ENCODE measurements at regions not wholly inside any gene's neighbourhood (a gene's known extent, or its start where the extent isn't known, plus 50 kb on each side); places are given as distances from the start of the nearest gene placed in this dataset.

DNA sequence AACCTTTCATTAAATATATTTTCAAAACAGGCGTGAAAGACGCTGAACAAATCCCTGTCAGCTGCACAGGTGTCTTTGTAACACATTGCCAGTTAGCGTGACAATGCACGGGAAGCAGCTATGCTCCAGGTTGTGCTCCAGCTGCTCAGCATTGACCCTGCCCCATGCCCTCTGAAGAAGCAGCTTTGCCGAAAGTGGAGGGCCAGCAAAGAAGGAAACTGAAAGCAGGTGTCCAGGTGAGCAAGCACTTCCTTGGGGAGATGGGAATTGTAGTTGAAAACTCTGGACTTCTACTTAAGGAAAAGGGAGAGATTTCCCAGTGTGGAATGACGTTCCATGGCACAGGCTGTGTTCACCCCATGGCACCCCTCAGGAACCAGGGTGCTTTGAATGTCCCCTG is 125.7 kb downstream of the TTLL2 start:
- no peak for TF ChIP-seq RAD21 (IDR thresholded peaks at IDR 0.05; ENCODE audit: low read depth)
- TF ChIP-seq, protein P1, sequence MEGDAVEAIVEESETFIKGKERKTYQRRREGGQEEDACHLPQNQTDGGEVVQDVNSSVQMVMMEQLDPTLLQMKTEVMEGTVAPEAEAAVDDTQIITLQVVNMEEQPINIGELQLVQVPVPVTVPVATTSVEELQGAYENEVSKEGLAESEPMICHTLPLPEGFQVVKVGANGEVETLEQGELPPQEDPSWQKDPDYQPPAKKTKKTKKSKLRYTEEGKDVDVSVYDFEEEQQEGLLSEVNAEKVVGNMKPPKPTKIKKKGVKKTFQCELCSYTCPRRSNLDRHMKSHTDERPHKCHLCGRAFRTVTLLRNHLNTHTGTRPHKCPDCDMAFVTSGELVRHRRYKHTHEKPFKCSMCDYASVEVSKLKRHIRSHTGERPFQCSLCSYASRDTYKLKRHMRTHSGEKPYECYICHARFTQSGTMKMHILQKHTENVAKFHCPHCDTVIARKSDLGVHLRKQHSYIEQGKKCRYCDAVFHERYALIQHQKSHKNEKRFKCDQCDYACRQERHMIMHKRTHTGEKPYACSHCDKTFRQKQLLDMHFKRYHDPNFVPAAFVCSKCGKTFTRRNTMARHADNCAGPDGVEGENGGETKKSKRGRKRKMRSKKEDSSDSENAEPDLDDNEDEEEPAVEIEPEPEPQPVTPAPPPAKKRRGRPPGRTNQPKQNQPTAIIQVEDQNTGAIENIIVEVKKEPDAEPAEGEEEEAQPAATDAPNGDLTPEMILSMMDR (IDR thresholded peaks at IDR 0.05 in 2 of 3, conservative IDR thresholded peaks at IDR 0.05 in 1 of 3; ENCODE audit: borderline replicate concordance in 1 of 3, insufficient read depth in 1 of 3, low read depth in 2 of 3, low read length in 2 of 3) = no peak

Measured in HCT116 (cell line).